ENCODE measurements at regions not wholly inside any gene's neighbourhood (a gene's known extent, or its start where the extent isn't known, plus 50 kb on each side); places are given as distances from the start of the nearest gene placed in this dataset.

DNA sequence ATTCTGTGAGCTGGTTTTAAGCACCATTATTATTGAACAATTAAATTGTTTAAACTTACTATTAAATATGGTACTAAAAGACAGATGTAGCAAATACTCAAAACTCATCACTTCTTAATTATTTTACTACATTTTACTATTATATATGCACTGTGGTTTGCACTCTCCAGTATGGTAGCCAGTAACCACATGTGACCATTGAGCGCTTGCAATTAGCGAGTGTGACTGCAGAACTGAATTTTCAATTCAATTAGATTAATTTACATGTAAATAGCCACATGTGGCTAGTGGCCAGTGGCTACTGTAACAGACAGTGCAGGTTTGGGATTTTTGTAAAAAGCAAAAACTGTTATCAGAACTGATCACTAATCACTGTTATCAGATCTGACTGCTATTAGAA lies 208.2 kb upstream of the SOX21 start:
- TF ChIP-seq, protein P1, sequence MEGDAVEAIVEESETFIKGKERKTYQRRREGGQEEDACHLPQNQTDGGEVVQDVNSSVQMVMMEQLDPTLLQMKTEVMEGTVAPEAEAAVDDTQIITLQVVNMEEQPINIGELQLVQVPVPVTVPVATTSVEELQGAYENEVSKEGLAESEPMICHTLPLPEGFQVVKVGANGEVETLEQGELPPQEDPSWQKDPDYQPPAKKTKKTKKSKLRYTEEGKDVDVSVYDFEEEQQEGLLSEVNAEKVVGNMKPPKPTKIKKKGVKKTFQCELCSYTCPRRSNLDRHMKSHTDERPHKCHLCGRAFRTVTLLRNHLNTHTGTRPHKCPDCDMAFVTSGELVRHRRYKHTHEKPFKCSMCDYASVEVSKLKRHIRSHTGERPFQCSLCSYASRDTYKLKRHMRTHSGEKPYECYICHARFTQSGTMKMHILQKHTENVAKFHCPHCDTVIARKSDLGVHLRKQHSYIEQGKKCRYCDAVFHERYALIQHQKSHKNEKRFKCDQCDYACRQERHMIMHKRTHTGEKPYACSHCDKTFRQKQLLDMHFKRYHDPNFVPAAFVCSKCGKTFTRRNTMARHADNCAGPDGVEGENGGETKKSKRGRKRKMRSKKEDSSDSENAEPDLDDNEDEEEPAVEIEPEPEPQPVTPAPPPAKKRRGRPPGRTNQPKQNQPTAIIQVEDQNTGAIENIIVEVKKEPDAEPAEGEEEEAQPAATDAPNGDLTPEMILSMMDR (IDR thresholded peaks at IDR 0.05), result no peak
- TF ChIP-seq POLR2AphosphoS5 (IDR thresholded peaks at IDR 0.05) (no peak), POLR2A (IDR thresholded peaks at IDR 0.05) (no peak)

Measured in prostate gland (tissue), 2 donors.